Activated T-helper 17 cell treated with anti-CD3 and anti-CD28 coated beads, Interleukin-2, amount 50 U/mL, for 72 hours (primary cell): ENCODE measurements at regions not wholly inside any gene's neighbourhood (a gene's known extent, or its start where the extent isn't known, plus 50 kb on each side); places are given as distances from the start of the nearest gene placed in this dataset.
"Not testable (repeated sequence)": the region's sequence is repeated elsewhere in the genome, so short reads cannot be mapped to it uniquely, and the experiment has no call there.

Experiments
- ATAC-seq: fragments of 150-1000 bp; cut with Tn5 transposase; replicated peaks from 2 replicates; pipeline ENCODE4 v1.10.0; 2021; ENCODE audit warnings: mild to moderate bottlenecking, moderate library complexity
- H3K27ac Mint-ChIP-seq: one replicate; pipeline ENCODE4 v1.8.0; 2022; ENCODE audit warnings: mixed read lengths
- H3K27me3 Mint-ChIP-seq: one replicate; pipeline ENCODE4 v1.8.0; 2022; ENCODE audit warnings: mixed read lengths
- H3K36me3 Mint-ChIP-seq: one replicate; pipeline ENCODE4 v1.8.0; 2022; ENCODE audit warnings: low read depth, mild to moderate bottlenecking, mixed read lengths
- H3K4me1 Mint-ChIP-seq: one replicate; pipeline ENCODE4 v1.8.0; 2022; ENCODE audit warnings: mixed read lengths
- H3K4me3 Mint-ChIP-seq: one replicate; pipeline ENCODE4 v1.8.0; 2022; ENCODE audit warnings: mild to moderate bottlenecking, mixed read lengths
- H3K9me3 Mint-ChIP-seq: one replicate; pipeline ENCODE4 v1.8.0; 2022; ENCODE audit warnings: mixed read lengths

DNA sequence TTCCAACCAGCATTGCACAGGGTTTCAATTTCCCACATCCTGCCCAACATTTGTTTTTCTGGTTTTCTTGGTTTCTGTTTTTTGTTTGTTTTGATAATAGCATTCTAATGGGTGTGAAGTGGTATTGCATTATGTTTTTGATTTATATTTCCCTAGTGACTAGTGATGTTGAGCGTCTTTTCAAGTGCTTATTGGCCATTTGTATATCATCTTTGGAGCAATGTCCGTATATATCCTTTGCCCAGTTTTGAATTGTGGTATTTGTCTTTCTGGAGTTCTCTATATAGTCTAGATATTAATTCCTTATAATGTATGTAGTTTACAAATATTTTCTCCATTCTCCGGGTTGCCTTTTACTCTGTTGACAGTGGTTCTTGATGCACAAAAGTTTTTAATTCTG, 2168.1 kb upstream of the DEFB115 start:
- not testable (repeated sequence) for H3K4me3 Mint-ChIP-seq, ATAC-seq, H3K27ac Mint-ChIP-seq, H3K4me1 Mint-ChIP-seq, H3K27me3 Mint-ChIP-seq, H3K36me3 Mint-ChIP-seq
- H3K9me3 Mint-ChIP-seq, result peaks cover 18% of the 10 kb centered on the region

- H3K9me3 Mint-ChIP-seq, H3K4me1 Mint-ChIP-seq, H3K27ac Mint-ChIP-seq, H3K27me3 Mint-ChIP-seq, H3K36me3 Mint-ChIP-seq, ATAC-seq, H3K4me3 Mint-ChIP-seq: not testable (repeated sequence)
Observed at GRCh38 chr20:29093958-29094357, 2163.5 kb upstream of the DEFB115 start.

DNA sequence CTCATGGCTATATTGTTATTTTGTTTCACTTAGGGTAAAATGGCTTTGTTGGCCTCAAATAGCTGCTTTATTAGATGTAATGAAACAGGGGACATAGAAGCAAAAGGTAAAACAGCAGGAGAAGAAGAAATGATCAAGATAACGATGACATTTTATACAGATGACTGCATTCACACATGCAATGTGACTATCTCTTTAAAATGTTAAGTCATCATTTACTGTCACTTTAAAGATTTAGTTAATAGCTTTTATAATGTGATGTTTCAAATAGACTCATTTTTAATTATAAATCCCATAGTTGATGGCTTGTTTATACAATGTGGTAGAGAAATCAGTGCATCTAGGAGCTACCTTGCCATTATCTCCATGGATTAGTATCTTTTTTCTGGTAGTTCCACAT, 2160.8 kb upstream of the DEFB115 start:
- not testable (repeated sequence) for ATAC-seq, H3K36me3 Mint-ChIP-seq, H3K9me3 Mint-ChIP-seq

GRCh38 chr20:29107884-29108283, 2149.6 kb upstream of the DEFB115 start:
- not testable (repeated sequence) for H3K27ac Mint-ChIP-seq, ATAC-seq, H3K9me3 Mint-ChIP-seq, H3K36me3 Mint-ChIP-seq, H3K4me3 Mint-ChIP-seq, H3K4me1 Mint-ChIP-seq, H3K27me3 Mint-ChIP-seq

More for the DNA sequence above, 2160.8 kb upstream of the DEFB115 start:
- not testable (repeated sequence) for H3K4me3 Mint-ChIP-seq, H3K27ac Mint-ChIP-seq, H3K4me1 Mint-ChIP-seq, H3K27me3 Mint-ChIP-seq

- not testable (repeated sequence) for ATAC-seq, H3K27ac Mint-ChIP-seq, H3K4me1 Mint-ChIP-seq, H3K27me3 Mint-ChIP-seq, H3K36me3 Mint-ChIP-seq, H3K4me3 Mint-ChIP-seq
- H3K9me3 Mint-ChIP-seq, result peaks cover 14% of the 10 kb centered on the region
Observed at GRCh38 chr20:29109386-29109785, 2148.1 kb upstream of the DEFB115 start.

GRCh38 chr20:29115097-29115496, 2142.4 kb upstream of the DEFB115 start:
- not testable (repeated sequence) for H3K36me3 Mint-ChIP-seq, H3K4me3 Mint-ChIP-seq, H3K27me3 Mint-ChIP-seq, ATAC-seq, H3K27ac Mint-ChIP-seq, H3K4me1 Mint-ChIP-seq
- H3K9me3 Mint-ChIP-seq, result peaks cover 24% of the 10 kb centered on the region

DNA sequence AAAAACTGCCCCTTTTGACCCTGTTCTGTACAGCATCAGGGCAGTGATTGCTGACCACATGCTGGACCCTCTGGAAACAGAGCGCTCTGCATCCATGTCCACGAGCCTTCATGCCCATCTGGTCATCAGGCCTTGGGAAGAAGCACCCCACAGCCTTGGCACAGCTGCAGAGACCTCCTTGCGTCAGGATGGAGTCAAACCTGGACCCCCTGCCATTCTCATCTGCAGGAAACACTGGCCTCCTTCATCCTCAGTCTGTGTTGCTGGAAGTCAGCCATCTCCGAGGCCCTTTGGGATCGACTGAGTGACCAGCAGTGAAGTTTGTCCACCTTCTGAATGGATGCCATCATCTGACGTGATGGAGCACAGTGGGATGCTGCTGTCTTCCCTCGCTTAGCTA, 2138.3 kb upstream of the DEFB115 start:
- Mint-ChIP-seq H3K27ac (no peak overlapping the region), H3K4me3 (no peak overlapping the region), H3K9me3 (peaks cover 21% of the 10 kb centered on the region), H3K27me3 (no peaks in the 10 kb centered on the region), H3K4me1 (no peaks in the 10 kb centered on the region), H3K36me3 (no peaks in the 10 kb centered on the region)
- no peak for ATAC-seq

DNA sequence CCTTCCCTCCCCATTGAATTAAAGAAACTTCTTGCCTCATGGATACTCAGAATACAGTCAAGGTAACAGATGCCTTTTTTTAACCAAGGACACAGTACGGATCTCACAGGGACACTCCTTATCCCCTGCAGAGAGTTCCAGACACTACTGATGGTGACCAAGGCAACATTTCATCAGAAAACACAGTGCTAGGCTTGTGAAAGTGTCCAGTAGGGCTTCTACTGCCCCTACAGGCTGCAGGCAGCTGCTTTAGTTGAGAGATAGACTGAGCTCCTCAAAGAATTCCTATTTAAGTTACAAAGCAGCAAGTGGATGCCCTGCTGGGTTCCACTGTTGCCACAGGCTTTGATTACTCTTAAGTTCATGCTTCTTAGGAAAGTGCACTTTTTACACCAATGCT, 2137.8 kb upstream of the DEFB115 start:
- not testable (repeated sequence) for H3K27me3 Mint-ChIP-seq, H3K36me3 Mint-ChIP-seq, H3K4me3 Mint-ChIP-seq, H3K27ac Mint-ChIP-seq, ATAC-seq, H3K4me1 Mint-ChIP-seq
- peaks cover 21% of the 10 kb centered on the region for H3K9me3 Mint-ChIP-seq

GRCh38 chr20:29120088-29120487, 2137.4 kb upstream of the DEFB115 start:
- not testable (repeated sequence) for H3K4me1 Mint-ChIP-seq, H3K27me3 Mint-ChIP-seq, H3K36me3 Mint-ChIP-seq, H3K27ac Mint-ChIP-seq, H3K4me3 Mint-ChIP-seq, ATAC-seq
- H3K9me3 Mint-ChIP-seq, result peaks cover 21% of the 10 kb centered on the region

- H3K36me3 Mint-ChIP-seq, H3K4me3 Mint-ChIP-seq, ATAC-seq, H3K27ac Mint-ChIP-seq, H3K27me3 Mint-ChIP-seq, H3K4me1 Mint-ChIP-seq: not testable (repeated sequence)
- H3K9me3 Mint-ChIP-seq, result peaks cover 21% of the 10 kb centered on the region
Observed at GRCh38 chr20:29120575-29120974, 2136.9 kb upstream of the DEFB115 start.

DNA sequence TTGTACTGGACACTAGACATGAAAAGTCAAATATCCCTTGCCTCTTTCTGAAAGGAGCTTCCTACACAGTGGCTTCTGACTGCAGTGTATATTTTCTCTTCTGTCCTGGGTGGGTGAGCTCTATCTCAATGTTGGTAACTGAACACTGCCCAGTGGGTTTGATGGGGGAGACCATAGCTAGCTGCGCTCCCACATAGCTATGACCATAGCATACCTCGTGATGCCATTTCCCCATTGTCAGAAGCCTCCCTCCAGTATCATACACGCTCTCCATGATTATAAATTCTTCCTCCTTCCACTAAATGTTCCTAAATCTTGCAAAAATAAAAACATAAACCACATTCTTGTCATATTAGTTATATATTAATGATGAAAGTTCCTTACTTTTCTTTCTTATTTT, 2134.7 kb upstream of the DEFB115 start:
- H3K4me1 Mint-ChIP-seq, ATAC-seq, H3K36me3 Mint-ChIP-seq, H3K27ac Mint-ChIP-seq, H3K4me3 Mint-ChIP-seq, H3K27me3 Mint-ChIP-seq: not testable (repeated sequence)
- H3K9me3 Mint-ChIP-seq, result peaks cover 17% of the 10 kb centered on the region

GRCh38 chr20:29123861-29124260, 2133.6 kb upstream of the DEFB115 start:
- H3K4me1 Mint-ChIP-seq, result no peaks in the 10 kb centered on the region
- H3K36me3 Mint-ChIP-seq, result no peaks in the 10 kb centered on the region
- no peak overlapping the region for H3K4me3 Mint-ChIP-seq
- ATAC-seq, result no peak
- H3K9me3 Mint-ChIP-seq, result peaks cover 14% of the 10 kb centered on the region
- no peaks in the 10 kb centered on the region for H3K27me3 Mint-ChIP-seq
- no peak overlapping the region for H3K27ac Mint-ChIP-seq
